Brain microvascular endothelial cell (primary cell): ENCODE measurements at regions not wholly inside any gene's neighbourhood (a gene's known extent, or its start where the extent isn't known, plus 50 kb on each side); places are given as distances from the start of the nearest gene placed in this dataset.

Experiments used
- DNase-seq: peaks from one replicate; pipeline ENCODE4 v3.0.0-alpha.2; 2020
- H3K27ac ChIP-seq: fragments of 250-450 bp; sonication (Bioruptor Pico); 2 replicates; pipeline ENCODE4 v1.5.1; 2020; ENCODE audit warnings: mild to moderate bottlenecking, moderate library complexity
- H3K27me3 ChIP-seq: fragments of 250-450 bp; sonication (Bioruptor Pico); replicated peaks from 2 replicates; pipeline ENCODE4 v1.5.1; 2020; ENCODE audit warnings: mild to moderate bottlenecking
- H3K36me3 ChIP-seq: fragments of 250-450 bp; sonication (Bioruptor Pico); replicated peaks from 2 replicates; pipeline ENCODE4 v1.5.1; 2020; ENCODE audit warnings: mild to moderate bottlenecking
- H3K4me3 ChIP-seq: 2 replicates; pipeline ENCODE4 v1.5.1; 2011; ENCODE audit warnings: low read depth, mild to moderate bottlenecking, control low read depth, low read length, moderate library complexity
- CTCF ChIP-seq: IDR thresholded peaks from 2 replicates; pipeline ENCODE4 v1.5.1; 2011; ENCODE audit warnings: low read depth, mild to moderate bottlenecking, moderate library complexity, low read length, control low read depth, inconsistent platforms; ENCODE audit errors: missing control alignments
- in situ Hi-C: cut with HindIII; loops from 2 replicates; pipeline ENCODE4 v1.10.0; 2017; ENCODE audit warnings: low sequenced_read_pairs, low pct_ligation_motif_present

GRCh38 chr18:78711971-78712370, 267.6 kb upstream of the SALL3 start:
- TF ChIP-seq CTCF = no peak
- Histone ChIP-seq H3K27ac (no peak overlapping the region), H3K27me3 (no peaks in the 10 kb centered on the region), H3K36me3 (no peaks in the 10 kb centered on the region), H3K4me3 (no peak overlapping the region)
- DNase-seq = no peak
- in situ Hi-C loops = no loop called here

- in situ Hi-C loops = no loop called here
- no peaks in the 10 kb centered on the region for H3K27me3 ChIP-seq
- no peak for DNase-seq
- H3K27ac ChIP-seq = no peak overlapping the region
- TF ChIP-seq CTCF = no peak
- no peak overlapping the region for H3K4me3 ChIP-seq
- H3K36me3 ChIP-seq = no peaks in the 10 kb centered on the region
Measured at GRCh38 chr18:78713069-78713468, 266.5 kb upstream of the SALL3 start.

- no peak for DNase-seq
- Histone ChIP-seq H3K4me3 (no peak overlapping the region), H3K36me3 (no peaks in the 10 kb centered on the region), H3K27ac (no peak overlapping the region), H3K27me3 (no peaks in the 10 kb centered on the region)
- no peak for TF ChIP-seq CTCF
- in situ Hi-C loops = no loop called here
Measured at GRCh38 chr18:78713726-78714125, 265.9 kb upstream of the SALL3 start.

- no peak for DNase-seq
- in situ Hi-C loops = no loop called here
- H3K27me3 ChIP-seq = no peaks in the 10 kb centered on the region
- no peaks in the 10 kb centered on the region for H3K36me3 ChIP-seq
- no peak overlapping the region for H3K4me3 ChIP-seq
- TF ChIP-seq CTCF = no peak
- H3K27ac ChIP-seq = no peak overlapping the region
Measured at GRCh38 chr18:78716022-78716421, 263.6 kb upstream of the SALL3 start.

- DNase-seq = no peak
- Histone ChIP-seq H3K36me3 (no peaks in the 10 kb centered on the region), H3K4me3 (no peak overlapping the region), H3K27me3 (no peaks in the 10 kb centered on the region), H3K27ac (no peak overlapping the region)
- TF ChIP-seq CTCF = no peak
- in situ Hi-C loops = no loop called here
Measured at GRCh38 chr18:78716581-78716980, 263.0 kb upstream of the SALL3 start.

- H3K4me3 ChIP-seq = no peak overlapping the region
- no peak for DNase-seq
- no peaks in the 10 kb centered on the region for H3K36me3 ChIP-seq
- no peak overlapping the region for H3K27ac ChIP-seq
- TF ChIP-seq CTCF = no peak
- in situ Hi-C loops = no loop called here
- no peaks in the 10 kb centered on the region for H3K27me3 ChIP-seq
Measured at GRCh38 chr18:78717051-78717765, 262.4 kb upstream of the SALL3 start.
